COR-L47 (cell line): ENCODE measurements at regions not wholly inside any gene's neighbourhood (a gene's known extent, or its start where the extent isn't known, plus 50 kb on each side); places are given as distances from the start of the nearest gene placed in this dataset.

Source experiments
- DNase-seq: peaks from one replicate; lab custom pipeline; 2025; lab: John Stamatoyannopoulos, UW

- DNase-seq = no peak
Measured at GRCh38 chr6:43917878-43918382, 147.9 kb downstream of the VEGFA start.

- DNase-seq = peak; percentile 46
Measured at GRCh38 chr6:43916924-43917877, 147.2 kb downstream of the VEGFA start.

- no peak for DNase-seq
Measured at GRCh38 chr6:43915986-43916923, 146.2 kb downstream of the VEGFA start.

- no peak for DNase-seq
Measured at GRCh38 chr6:43915208-43915869, 145.3 kb downstream of the VEGFA start.

GRCh38 chr6:43914272-43915147 is 144.5 kb downstream of the VEGFA start:
- no peak for DNase-seq

- DNase-seq = no peak
Measured at GRCh38 chr6:43913375-43914271, 143.6 kb downstream of the VEGFA start.

GRCh38 chr6:43912598-43913371 is 142.8 kb downstream of the VEGFA start:
- DNase-seq = no peak

GRCh38 chr6:43912116-43912577 is 142.1 kb downstream of the VEGFA start:
- DNase-seq = no peak

- DNase-seq = peak; percentile 70
Measured at GRCh38 chr6:43911354-43912115, 141.5 kb downstream of the VEGFA start.

- no peak for DNase-seq
Measured at GRCh38 chr6:43910638-43911353, 140.8 kb downstream of the VEGFA start.

- DNase-seq = no peak
Measured at GRCh38 chr6:43910149-43910637, 140.2 kb downstream of the VEGFA start.

GRCh38 chr6:43909474-43910148 is 139.6 kb downstream of the VEGFA start:
- DNase-seq = no peak

- no peak for DNase-seq
Measured at GRCh38 chr6:43907789-43908472, 137.9 kb downstream of the VEGFA start.

GRCh38 chr6:43907312-43907711 is 137.3 kb downstream of the VEGFA start:
- no peak for DNase-seq

GRCh38 chr6:43904311-43905123 is 134.5 kb downstream of the VEGFA start:
- no peak for DNase-seq
